ENCODE measurements at regions not wholly inside any gene's neighbourhood (a gene's known extent, or its start where the extent isn't known, plus 50 kb on each side); places are given as distances from the start of the nearest gene placed in this dataset.
"Not testable (repeated sequence)": the region's sequence is repeated elsewhere in the genome, so short reads cannot be mapped to it uniquely, and the experiment has no call there.

DNA sequence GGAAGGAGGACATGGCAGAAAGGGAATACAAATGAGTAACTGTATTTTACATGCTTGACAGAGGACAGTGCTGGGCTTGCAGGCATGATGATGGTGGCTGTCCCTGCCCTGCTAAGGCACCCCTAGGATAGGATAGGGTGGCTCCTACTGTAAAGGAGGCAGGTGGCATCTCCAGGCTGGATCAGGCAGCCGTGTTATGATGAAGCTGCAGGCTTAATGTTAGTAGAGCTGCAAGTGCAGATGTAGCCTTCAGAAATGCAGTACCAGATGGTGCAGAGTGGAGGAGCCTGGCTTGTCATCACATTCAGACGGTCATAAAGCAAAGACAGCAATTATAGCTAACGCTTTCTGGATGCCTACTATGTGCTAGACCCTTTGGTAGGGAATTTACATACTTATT is 287.9 kb upstream of the PODXL start:
- DNase-seq: no peak

DNA sequence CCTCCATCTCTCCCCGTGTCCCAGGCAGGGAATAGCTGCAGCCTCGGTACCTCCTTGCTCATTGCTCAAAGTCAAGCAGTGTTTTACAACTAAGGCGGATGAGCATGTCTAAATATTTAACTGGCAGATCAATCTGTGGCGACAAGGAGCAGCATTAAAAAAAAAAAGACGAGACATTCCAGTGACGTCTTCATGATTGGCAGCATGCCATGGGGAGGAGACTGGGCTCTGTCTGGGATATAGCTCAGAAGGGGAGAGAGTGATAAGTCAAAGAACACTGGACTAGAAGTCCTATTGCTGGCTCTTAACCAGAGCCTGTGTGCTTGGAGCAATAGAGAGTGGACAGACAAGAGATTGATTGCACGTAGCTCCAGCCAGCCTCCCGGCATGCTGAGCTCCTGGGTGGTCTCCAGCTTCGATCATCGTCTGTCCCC is 287.5 kb upstream of the PODXL start:
- no peak for DNase-seq

DNA sequence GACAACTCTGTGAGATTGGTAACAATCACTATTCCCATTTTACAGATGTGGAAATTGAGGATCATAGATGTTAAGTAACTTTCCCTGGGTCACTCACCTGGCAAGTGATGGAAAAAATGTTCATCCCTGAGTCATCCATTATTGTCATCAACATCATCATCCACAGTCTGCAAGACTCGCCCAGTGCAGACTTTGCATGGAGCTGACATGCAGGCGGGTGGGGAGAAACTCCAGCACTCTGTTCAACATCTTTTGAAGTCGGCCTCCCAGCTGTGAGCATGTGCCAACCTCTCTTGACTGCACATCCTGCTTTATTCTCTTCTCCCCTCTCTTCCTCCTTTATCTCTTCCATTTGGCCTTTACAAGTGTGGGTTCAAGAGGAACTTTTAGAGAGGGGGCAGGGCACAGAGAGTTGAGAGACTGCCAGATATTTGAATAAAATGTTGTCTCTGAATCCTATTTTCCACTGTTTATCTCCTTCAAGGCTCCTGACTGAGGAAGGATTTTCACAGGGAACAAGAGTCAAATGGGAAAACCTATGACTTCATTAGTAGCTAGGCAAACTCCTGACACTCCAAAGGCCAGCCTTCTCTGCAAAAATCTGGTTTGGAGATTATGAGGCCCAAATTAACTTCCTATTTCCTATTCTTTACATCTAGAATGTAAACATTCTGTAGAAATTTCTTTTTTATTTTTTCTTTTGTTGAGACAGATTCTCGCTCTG is 283.7 kb upstream of the PODXL start:
- DNase-seq: no peak

DNA sequence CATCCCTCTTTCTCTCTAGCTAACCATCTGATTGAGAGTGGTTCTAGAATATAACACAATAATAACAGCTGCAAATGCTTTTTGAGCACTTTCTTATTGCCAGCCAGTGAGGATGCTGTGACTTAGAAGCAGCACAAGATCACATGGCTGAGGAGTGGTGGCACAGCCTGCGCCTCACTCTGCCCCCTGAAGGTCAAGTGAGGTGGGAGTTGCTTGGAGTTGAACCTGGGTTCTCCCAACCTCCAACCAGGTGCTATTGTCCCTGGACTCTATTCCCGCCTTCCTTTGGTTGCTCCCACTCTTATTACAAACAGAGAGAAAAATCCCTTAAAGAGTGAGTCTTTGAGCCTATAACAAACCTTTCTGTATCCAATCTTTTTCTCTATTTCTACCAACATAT is 280.3 kb upstream of the PODXL start:
- no peak for DNase-seq

DNA sequence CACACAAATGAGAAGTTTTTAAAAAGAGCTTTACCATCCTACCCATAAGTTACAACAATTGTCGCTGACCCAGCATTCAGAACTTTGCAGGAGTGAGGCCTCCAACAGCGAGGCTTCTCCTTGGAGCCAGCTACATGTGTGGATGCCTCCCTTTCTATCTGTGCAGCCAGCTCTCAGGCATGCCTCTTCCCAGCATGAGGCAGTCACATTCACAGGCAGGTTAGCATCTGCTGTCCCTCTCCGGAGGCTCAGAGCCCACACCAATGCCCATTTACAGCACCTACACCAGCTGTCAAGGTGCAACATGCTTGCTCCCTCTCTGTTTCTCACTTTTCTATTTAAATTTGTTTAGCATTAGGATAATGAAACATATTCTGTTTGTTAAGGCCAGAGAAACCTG is 278.7 kb upstream of the PODXL start:
- DNase-seq: no peak

DNA sequence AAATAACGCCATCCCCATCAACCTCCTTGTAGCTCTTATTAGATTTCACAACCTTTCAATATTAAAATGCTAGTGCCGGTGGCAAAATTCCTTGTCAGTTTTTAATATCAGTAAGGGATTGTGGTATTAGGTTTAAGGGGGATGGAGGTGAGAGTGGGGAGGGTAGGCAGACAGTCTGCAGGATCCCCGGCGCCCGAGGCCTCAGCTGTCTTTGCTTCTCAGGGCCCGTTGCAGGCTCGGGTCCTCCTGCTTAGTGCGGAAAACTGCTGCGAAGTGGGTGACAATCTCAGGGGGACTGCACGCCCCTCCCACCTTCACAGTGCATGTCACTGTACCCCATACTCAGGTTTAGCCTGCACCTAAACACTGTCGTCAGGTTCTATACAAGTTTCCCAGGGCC is 274.3 kb upstream of the PODXL start:
- DNase-seq: no peak

DNA sequence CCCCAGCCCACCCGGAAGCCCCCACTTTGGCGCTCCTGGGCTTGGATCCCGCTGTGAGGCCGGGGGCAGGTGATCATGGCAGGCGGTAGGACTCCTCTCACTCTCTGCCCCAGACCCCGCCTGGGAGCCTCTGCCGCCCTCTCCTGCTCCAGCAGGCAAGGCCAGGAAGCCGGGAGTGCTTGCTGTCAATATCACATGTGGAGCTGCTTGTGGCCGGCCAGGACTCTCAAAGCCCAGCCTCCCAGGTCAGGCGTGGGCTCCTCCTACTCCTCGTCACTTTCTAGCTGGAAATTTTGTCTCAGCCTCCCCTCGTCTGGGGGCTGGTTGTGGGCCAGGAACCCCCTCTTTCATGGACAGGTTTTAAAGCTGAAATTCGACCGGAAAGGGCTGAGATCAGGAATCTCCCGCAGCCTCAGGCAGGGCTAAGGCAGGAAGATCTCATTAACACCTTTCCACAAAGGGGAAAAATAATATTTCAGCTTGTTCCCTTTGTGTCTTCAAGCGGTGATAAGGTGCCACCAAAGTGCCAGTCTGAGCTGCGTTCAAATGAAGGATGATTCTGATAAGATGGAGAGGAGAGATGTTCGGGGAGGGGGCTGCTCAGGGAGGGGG is 273.6 kb upstream of the PODXL start:
- DNase-seq: no peak

DNA sequence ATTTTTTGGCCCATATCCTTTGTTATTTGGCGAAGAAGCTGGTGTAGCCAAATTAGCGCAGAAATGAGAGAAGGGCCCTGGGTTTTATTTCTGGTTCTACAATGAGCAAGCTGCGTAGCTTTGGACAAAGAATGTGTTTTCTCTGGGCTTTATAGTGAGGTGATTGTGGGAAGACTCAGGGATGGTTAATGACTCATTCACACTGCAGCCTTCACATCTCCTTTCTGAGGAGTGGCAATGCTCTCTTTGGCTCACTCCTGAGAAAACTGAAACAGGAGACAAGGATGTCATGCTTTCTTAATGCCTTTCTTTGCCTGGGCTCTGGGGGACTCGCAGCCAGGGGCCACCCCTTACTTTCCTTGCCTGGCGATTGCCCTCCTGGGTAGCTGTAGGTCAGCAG is 271.0 kb upstream of the PODXL start:
- no peak for DNase-seq

DNA sequence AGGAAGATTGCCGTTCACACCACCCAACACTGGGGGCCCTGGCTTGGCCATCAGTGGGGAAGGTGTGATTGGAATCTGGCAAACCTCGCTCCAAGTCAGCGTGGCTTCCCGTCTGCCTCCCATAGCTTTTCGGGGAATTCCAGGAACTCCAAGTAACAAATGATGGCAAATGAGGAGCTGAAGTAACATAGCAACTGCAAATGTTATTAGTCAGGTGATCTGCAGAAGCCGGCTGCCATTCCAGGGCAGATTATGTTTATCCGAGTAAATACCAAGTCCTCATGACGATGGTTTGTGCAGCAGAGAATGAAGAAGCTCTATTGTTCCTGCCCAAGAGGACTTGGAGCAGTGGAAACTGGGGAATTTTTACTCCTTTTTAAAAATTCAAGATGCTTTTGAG is 270.5 kb upstream of the PODXL start:
- no peak for DNase-seq

DNA sequence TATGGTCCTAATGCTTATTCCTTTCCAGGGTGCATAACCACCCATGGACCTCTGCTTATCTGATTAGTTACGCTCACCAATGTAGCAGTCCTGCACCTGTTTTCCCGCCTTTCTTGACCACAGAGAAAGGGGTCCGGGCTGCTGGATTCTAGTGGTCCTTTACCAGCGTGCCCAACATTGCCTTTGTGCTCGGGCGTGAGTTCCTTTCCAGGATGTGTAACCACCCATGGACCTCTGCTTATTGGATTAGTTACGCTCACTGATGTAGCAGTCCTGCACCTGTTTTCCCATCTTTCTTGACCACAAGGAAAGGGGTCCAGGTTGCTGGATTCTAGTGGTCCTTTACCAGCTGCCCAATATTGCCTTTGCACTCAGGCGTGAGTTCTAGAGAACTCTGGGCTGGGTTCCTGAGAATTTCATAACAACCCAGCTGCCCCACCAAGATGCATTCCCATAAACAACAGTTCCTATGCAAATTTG is 267.6 kb upstream of the PODXL start:
- DNase-seq: not testable (repeated sequence)

DNA sequence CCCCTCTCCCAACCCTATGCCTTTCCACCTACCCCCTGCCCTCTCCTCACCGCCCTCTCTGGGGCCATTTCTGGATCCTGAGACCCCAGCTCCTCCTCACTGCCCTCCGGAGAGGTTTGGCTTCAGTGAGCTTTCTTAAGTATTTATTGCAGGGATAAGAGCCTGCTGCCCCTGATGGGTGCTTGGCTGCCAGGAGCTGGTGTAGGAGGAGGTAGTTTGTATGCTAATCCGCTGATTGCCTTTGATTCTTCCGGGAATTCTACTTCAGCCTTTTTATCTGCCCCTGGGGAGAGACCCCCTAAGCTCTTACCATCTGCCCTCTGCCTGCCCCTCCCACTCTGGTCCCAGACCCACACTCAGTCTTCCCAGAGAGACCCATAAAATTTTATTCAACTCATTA is 263.5 kb upstream of the PODXL start:
- no peak for DNase-seq

DNA sequence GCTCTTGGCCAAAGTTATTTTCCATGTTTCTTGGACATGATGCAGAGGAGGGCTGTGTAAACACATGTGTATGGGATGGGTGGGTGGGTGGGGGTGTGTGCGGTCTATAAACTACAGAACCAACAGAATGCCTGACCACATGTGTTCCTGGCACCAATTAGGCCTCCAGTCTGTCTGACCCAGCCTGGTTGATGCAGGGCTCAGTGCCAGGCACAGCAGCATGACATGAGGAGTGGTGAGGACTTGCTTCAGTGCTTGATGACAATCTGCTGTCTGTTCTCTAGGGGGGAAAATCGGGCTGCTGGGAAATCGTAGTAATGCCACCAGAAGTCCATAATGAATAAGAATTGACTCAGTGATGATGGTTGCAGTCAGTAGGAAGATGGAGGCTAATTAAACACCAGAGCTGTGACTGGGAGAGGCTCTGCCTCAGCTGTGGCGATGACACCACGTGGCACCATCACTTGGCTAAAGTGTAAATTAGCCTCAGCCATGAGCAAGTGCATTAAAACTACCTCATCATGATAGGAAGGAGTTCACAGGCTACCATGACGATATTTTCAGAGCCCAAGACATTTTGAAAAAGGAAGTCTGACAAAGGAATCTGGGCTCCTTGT is 260.1 kb upstream of the PODXL start:
- DNase-seq: no peak

DNA sequence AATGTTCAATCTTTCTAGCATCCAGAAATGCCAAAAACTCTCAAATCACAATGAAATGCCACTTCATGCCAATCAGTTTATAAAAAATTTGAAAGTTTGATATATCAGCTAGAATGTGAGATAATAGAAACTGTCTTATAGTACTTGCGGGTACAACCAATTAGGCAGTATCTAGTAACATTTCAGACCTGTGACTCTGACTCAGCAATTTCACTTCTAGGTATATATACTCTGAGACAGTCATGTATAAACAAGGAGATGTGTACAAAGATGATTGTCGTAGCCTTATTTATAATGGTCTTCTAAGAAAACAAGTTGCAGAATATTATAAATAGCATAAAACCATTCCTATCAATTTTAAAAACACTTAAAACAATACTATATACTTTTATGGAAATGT is 252.3 kb upstream of the PODXL start:
- DNase-seq: no peak

DNA sequence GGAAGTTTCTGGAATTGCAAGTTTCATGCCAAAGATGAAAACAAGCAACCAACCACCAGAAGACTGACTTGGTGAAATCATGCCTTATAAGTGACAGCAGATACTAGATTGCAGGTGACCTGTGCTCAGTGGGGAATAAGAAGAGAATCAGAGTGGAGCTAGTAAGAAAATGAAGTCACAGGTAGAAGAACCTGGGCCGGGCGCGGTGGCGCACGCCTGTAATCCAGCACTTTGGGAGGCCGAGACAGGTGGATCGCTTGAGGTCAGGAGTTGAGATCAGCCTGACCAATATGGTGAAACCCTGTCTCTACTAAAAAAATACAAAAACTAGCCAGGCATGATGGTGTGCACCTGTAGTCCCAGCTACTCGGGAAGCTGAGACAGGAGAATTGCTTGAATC is 251.7 kb upstream of the PODXL start:
- not testable (repeated sequence) for DNase-seq

DNA sequence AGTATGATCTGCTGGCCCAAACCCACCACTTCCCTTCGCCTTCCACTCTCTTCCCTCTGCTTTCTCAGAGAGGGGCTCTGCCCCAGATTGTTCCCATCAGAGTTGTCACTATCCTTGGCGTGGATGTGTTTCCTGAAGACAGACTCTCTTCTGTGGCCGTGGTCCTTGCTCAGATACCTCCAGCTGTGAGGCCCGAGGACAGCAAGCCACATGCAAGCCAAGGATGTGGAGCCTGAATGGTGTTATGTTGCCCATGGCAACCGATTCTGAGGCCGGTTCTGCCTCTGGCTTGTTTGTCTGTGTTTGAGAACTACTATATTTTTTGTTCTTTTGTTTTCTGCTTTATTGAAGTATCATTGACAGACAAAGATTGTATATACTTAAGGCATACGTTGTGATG is 247.4 kb upstream of the PODXL start:
- DNase-seq: no peak

DNA sequence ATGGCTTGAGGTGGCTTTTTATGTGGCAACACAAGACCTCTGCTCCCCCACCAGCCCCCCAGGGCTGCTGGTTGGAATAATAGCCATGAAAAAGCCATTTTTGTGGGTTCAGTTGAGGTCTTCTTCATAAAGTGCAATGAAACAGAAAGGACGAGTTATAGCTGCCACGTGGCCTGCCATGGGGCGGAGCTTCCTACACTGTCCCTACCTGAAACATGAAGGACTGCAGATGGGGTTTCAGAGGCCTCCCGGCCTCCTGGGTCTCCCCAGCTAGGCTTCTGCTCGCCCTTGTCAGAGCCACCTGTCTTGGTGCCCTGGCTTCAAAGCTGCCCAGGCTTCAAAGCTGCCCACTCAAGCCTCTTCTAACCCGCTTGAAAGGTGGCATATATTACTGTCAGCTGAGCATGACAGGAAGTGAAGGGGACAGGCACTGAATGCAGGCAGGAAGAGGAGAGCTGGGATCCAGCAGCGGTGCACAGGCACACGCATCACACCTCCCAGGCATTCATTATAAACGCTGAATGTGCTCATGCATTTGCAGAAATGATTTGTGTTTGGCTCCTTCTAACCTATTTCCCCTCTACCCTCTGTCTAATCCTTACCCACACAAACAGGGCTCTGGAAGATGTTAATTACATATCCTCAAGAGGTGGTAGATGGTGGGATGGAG is 245.9 kb upstream of the PODXL start:
- no peak for DNase-seq

DNA sequence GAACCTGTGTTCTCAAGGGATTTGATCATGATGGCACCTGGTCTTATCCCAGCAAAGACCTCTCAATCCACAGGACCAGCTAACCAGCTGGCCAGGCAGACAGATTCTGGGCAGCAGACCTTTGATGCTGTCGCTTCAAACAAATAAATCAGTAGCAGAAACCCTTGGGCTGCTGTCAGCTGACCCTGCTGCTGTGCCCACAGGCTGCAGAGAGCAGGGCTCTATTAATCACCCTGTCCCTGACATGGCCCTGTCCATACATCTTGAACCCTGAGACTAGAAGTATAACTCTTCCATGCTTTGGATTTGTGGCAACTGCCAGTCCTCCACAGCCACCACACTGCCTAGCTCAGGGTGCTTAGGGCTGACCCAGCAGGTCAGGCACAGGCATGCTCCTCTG is 244.1 kb upstream of the PODXL start:
- no peak for DNase-seq

DNA sequence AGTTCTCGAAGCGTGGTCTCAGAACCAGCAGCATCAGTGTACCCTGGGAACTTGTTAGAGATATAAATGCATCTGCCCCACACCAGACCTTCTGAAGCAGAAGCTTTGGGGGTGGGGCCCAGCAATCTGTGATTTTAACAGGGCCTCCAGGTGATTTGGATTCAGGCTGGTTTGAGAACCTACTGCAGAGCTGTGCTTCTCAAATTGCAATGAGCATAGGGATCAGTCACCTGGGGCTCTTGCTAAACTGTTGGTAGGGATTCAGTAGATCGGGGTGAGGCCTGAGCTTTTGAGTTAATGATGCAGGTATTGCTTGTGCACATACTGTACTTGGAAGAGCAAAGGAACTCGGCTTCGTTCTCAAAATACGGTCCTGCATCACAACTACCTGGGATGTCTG is 243.6 kb upstream of the PODXL start:
- no peak for DNase-seq

DNA sequence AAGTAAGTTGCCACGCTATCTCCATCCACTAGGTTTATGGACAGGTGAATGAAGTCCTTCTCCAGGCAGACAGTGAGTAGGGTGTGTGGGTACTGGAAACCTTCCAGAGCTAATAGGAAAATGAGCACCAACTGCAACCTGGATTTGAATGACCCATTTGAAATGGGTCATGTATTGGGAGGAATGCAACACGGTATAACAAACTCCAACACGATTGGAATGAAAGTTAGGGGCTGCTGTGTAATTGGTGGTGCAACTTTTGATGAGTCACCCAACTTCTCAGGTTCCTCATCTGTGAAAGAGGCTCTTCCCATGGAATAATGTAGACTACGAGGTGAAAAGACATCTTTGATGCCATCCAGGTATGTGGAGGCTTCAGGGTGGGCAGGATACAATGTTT is 241.4 kb upstream of the PODXL start:
- DNase-seq: no peak

DNA sequence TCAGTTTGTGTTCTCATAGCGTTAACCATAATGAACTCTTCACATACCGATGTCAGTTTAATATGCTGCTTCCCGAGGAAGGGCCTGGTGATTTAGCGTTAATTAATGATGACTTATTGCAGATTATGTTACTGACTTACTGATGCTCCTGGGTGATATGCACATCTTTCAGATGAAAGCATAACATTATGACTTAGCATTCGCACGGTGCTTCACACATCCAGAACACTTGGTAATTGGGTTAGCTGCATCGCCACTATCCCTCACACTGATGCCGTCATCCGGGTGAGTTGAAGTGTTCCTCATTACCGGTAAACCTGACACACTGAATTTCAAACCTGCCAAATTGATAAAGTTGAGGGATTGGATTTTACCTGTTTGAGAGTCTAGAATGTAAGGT is 239.0 kb upstream of the PODXL start:
- DNase-seq: no peak

DNA sequence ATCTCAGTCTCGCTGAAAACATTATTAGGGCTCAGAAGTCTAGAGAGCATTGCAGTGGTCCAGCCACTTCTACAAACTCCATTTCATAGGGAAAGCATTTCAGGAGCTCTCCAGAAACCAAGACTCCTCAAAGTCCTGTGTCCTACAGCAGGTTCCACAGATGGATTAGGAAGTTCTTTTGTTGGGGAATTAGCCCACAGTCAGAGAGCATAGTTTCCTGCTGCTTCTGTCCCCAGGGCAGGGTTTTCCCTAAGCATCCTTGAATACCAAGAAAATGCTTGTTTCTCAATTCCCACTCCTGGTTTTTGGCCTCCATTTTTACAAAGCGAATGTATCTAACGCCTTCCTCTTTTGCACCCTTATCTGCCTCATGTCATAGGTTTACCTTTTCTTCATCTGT is 235.9 kb upstream of the PODXL start:
- DNase-seq: no peak

DNA sequence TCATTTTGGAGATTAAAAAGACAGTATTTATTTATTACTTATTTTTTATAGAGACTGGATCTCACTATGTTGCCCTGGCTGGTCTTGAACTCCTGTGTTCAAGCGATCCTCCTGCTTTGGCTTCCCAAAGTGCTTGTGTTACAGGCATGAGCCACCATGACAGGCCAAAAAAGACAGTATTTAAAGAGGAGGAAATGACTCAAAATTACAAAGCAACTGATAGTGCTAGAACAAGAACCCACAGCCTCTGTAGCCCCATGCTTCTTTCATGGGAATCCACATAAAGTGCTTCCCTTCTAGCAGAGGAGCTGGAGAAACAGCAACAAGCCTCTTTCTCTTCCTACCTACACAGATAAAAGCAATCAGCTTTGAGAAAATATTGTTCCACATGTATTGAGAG is 230.7 kb upstream of the PODXL start:
- DNase-seq: no peak

DNA sequence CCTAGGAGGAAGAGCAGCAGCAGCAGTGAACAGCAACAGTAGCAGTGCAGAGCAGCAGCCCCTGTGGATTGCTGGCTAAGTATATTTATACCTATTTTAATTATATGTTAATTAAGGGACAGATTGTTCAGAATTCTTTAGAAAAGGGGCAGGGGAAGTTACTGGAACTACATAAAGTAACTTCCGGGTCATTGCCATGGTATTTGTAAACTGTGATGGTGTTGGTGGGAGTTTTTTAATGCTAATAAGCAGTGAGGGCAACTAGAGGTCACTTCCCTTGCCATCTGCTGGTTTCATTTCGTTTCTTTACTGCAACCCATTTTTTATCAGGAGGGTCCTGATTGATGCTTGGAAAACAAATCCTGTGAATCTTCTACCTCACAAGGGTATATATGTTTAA is 229.8 kb upstream of the PODXL start:
- no peak for DNase-seq

DNA sequence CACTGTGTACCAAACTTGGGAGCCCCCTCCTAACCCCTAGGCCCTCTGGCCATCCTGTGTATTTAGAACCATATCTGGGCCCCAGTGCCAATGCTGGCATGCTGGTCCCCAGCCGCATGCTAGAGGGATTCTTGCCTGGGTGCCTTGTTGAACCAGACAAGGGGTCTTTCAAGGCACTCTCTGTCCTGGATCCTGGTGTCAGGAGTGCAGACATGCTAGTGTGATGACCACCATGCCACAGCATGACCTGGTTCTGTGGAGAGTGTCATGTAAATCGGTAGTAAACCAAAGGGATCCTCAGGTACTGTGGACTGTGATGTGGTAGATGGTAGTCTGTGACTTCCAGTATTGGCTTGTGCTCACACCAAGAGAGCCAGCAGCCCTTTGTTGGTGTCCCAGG is 222.2 kb upstream of the PODXL start:
- no peak for DNase-seq
